ENCODE measurements at regions not wholly inside any gene's neighbourhood (a gene's known extent, or its start where the extent isn't known, plus 50 kb on each side); places are given as distances from the start of the nearest gene placed in this dataset.
A peak's percentile ranks its signal among the peaks of the same experiment; 100 is the strongest.

DNA sequence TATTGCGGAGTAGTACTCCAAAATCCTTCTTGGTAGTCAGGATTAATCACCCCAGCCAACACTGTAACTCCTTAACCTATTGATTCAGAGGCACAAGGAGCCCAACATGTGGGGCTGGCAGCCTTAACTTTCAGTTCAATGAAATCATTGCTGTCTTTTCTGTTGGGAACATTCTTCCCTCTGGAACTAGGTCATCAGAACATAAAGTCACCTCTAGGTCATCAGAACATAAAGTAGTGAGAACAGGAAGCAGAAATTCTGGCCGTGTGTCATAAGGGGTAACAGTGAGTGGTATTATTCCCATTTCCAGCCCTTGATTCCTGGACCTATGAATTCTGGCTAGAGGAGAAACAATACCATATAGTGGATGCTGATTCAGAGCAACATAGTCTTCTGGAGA is 71.5 kb upstream of the TNIK start:
- Histone ChIP-seq H3K9me3 (ENCODE audit: insufficient read depth, low read depth, low read length) (peaks cover 2% of the 10 kb centered on the region), H3K4me2 (ENCODE audit: low read length) (no peak overlapping the region), H4K20me1 (ENCODE audit: insufficient read depth, low read length) (no peaks in the 10 kb centered on the region), H3K36me3 (ENCODE audit: insufficient read depth, low read length) (no peaks in the 10 kb centered on the region), H3K4me1 (ENCODE audit: insufficient read depth, low read length) (no peaks in the 10 kb centered on the region), H3K79me2 (ENCODE audit: insufficient read depth, low read length) (no peaks in the 10 kb centered on the region), H2AFZ (ENCODE audit: low read depth, low read length) (no peak overlapping the region), H3K4me3 (ENCODE audit: insufficient read depth, low read depth, low read length) (no peak overlapping the region), H3K27me3 (ENCODE audit: insufficient read depth, low read length) (no peaks in the 10 kb centered on the region), H3K9ac (ENCODE audit: low read length) (no peak overlapping the region), H3K27ac (ENCODE audit: low read depth, low read length) (no peak overlapping the region)
- Mint-ChIP-seq H3K9me3 (ENCODE audit: unreplicated experiment) (peaks cover 3% of the 10 kb centered on the region), H3K4me1 (ENCODE audit: low read depth, unreplicated experiment) (peaks cover 4% of the 10 kb centered on the region), H3K27me3 (ENCODE audit: low read depth, unreplicated experiment) (no peaks in the 10 kb centered on the region), H3K27ac (ENCODE audit: unreplicated experiment) (no peak overlapping the region), H3K36me3 (ENCODE audit: low read depth, unreplicated experiment) (no peaks in the 10 kb centered on the region), H3K4me3 (ENCODE audit: unreplicated experiment) (no peak overlapping the region)
- TF ChIP-seq, protein P1, sequence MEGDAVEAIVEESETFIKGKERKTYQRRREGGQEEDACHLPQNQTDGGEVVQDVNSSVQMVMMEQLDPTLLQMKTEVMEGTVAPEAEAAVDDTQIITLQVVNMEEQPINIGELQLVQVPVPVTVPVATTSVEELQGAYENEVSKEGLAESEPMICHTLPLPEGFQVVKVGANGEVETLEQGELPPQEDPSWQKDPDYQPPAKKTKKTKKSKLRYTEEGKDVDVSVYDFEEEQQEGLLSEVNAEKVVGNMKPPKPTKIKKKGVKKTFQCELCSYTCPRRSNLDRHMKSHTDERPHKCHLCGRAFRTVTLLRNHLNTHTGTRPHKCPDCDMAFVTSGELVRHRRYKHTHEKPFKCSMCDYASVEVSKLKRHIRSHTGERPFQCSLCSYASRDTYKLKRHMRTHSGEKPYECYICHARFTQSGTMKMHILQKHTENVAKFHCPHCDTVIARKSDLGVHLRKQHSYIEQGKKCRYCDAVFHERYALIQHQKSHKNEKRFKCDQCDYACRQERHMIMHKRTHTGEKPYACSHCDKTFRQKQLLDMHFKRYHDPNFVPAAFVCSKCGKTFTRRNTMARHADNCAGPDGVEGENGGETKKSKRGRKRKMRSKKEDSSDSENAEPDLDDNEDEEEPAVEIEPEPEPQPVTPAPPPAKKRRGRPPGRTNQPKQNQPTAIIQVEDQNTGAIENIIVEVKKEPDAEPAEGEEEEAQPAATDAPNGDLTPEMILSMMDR (IDR thresholded peaks at IDR 0.05; ENCODE audit: insufficient read depth, low read depth, low read length) = no peak
- TF ChIP-seq EZH2 (IDR thresholded peaks at IDR 0.05; ENCODE audit: insufficient read depth, low read length) = no peak
- FAIRE-seq (no peak), DNase-seq (ENCODE audit: low read depth) (no peak)

- DNase-seq (ENCODE audit: low read depth) = no peak
- Mint-ChIP-seq H3K27ac (ENCODE audit: unreplicated experiment) (no peak overlapping the region), H3K9me3 (ENCODE audit: unreplicated experiment) (no peaks in the 10 kb centered on the region), H3K27me3 (ENCODE audit: low read depth, unreplicated experiment) (no peaks in the 10 kb centered on the region), H3K4me1 (ENCODE audit: low read depth, unreplicated experiment) (peaks cover 28% of the 10 kb centered on the region), H3K36me3 (ENCODE audit: low read depth, unreplicated experiment) (no peaks in the 10 kb centered on the region), H3K4me3 (ENCODE audit: unreplicated experiment) (no peak overlapping the region)
- TF ChIP-seq EZH2 (IDR thresholded peaks at IDR 0.05; ENCODE audit: insufficient read depth, low read length) = no peak
- TF ChIP-seq, protein P1 (IDR thresholded peaks at IDR 0.05; ENCODE audit: insufficient read depth, low read depth, low read length) = no peak
- H3K9ac ChIP-seq (ENCODE audit: low read length) = no peak overlapping the region
- H3K79me2 ChIP-seq (ENCODE audit: insufficient read depth, low read length) = no peaks in the 10 kb centered on the region
- H3K4me3 ChIP-seq (ENCODE audit: insufficient read depth, low read depth, low read length) = no peak overlapping the region
- peaks cover 21% of the 10 kb centered on the region for H3K4me1 ChIP-seq (ENCODE audit: insufficient read depth, low read length)
- no peaks in the 10 kb centered on the region for H3K27me3 ChIP-seq (ENCODE audit: insufficient read depth, low read length)
- no peak for FAIRE-seq
- no peak overlapping the region for H3K27ac ChIP-seq (ENCODE audit: low read depth, low read length)
- no peaks in the 10 kb centered on the region for H3K9me3 ChIP-seq (ENCODE audit: insufficient read depth, low read depth, low read length)
- no peak overlapping the region for H2AFZ ChIP-seq (ENCODE audit: low read depth, low read length)
- H3K36me3 ChIP-seq (ENCODE audit: insufficient read depth, low read length) = no peaks in the 10 kb centered on the region
- no peak overlapping the region for H3K4me2 ChIP-seq (ENCODE audit: low read length)
- H4K20me1 ChIP-seq (ENCODE audit: insufficient read depth, low read length) = no peaks in the 10 kb centered on the region
Observed at GRCh38 chr3:171528102-171528501, 67.9 kb upstream of the TNIK start.

DNA sequence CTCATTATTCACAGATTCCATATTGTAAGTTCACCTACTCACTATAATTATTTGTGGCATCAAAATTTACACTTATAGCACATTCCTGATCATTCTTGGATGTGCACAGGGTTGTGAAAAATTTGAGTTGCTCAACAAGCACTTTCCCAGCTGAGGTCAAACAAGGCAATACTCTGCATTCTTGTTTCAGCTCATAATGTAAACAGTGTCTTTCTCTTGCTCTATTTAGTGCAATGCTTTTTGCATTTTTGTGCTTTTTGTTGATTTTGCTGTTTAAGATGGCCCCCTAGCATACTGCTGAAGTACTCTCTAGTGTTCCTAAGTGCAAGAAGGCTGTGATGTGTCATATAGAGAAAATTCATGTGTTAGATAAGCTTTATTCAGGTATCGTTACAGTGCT is 66.7 kb upstream of the TNIK start:
- Histone ChIP-seq H3K9ac (ENCODE audit: low read length) (no peak overlapping the region), H3K4me1 (ENCODE audit: insufficient read depth, low read length) (peaks cover 21% of the 10 kb centered on the region), H3K27ac (ENCODE audit: low read depth, low read length) (no peak overlapping the region), H3K27me3 (ENCODE audit: insufficient read depth, low read length) (no peaks in the 10 kb centered on the region), H3K36me3 (ENCODE audit: insufficient read depth, low read length) (no peaks in the 10 kb centered on the region), H4K20me1 (ENCODE audit: insufficient read depth, low read length) (no peaks in the 10 kb centered on the region), H2AFZ (ENCODE audit: low read depth, low read length) (no peak overlapping the region), H3K79me2 (ENCODE audit: insufficient read depth, low read length) (no peaks in the 10 kb centered on the region), H3K4me3 (ENCODE audit: insufficient read depth, low read depth, low read length) (no peak overlapping the region), H3K9me3 (ENCODE audit: insufficient read depth, low read depth, low read length) (no peaks in the 10 kb centered on the region), H3K4me2 (ENCODE audit: low read length) (peak overlapping the region; percentile 13)
- H3K9me3 Mint-ChIP-seq (ENCODE audit: unreplicated experiment) = no peaks in the 10 kb centered on the region
- H3K27me3 Mint-ChIP-seq (ENCODE audit: low read depth, unreplicated experiment) = no peaks in the 10 kb centered on the region
- TF ChIP-seq, protein P1 (IDR thresholded peaks at IDR 0.05; ENCODE audit: insufficient read depth, low read depth, low read length) = no peak
- no peak for TF ChIP-seq EZH2 (IDR thresholded peaks at IDR 0.05; ENCODE audit: insufficient read depth, low read length)
- no peak overlapping the region for H3K4me3 Mint-ChIP-seq (ENCODE audit: unreplicated experiment)
- DNase-seq (ENCODE audit: low read depth) (peak; percentile 77), FAIRE-seq (peak; percentile 67)
- H3K27ac Mint-ChIP-seq (ENCODE audit: unreplicated experiment) = no peak overlapping the region
- no peaks in the 10 kb centered on the region for H3K36me3 Mint-ChIP-seq (ENCODE audit: low read depth, unreplicated experiment)
- peaks cover 29% of the 10 kb centered on the region for H3K4me1 Mint-ChIP-seq (ENCODE audit: low read depth, unreplicated experiment)

Data from astrocyte (in vitro differentiated cells and primary cell).